Uterus (tissue), 3 donors: ENCODE measurements at regions not wholly inside any gene's neighbourhood (a gene's known extent, or its start where the extent isn't known, plus 50 kb on each side); places are given as distances from the start of the nearest gene placed in this dataset.

ENCODE experiments used
- DNase-seq, 2 donors: peaks; one replicate each; pipeline ENCODE4 v3.0.0-alpha.2; 2019 to 2020
- H3K27ac ChIP-seq, 2 donors: fragments of 200-600 bp; sonication (generic); 1 replicate in 1 of 2; 2 replicates in 1 of 2; pipeline ENCODE4 v1.5.1; 2016 to 2018
- H3K27me3 ChIP-seq, 2 donors: fragments of 200-600 bp; sonication (generic); one replicate each; pipeline ENCODE4 v1.5.1; 2018 to 2019; ENCODE audit warnings: control low read depth in 1 of 2
- H3K36me3 ChIP-seq, 2 donors: fragments of 200-600 bp; sonication (generic); one replicate each; pipeline ENCODE4 v1.5.1; 2019; ENCODE audit warnings: control low read depth in 1 of 2
- H3K4me1 ChIP-seq, 2 donors: fragments of 200-600 bp; sonication (generic); one replicate each; pipeline ENCODE4 v1.5.1; 2018 to 2019; ENCODE audit warnings: control low read depth in 1 of 2
- H3K4me3 ChIP-seq, 2 donors: fragments of 200-600 bp; sonication (generic); 1 replicate in 1 of 2; 2 replicates in 1 of 2; pipeline ENCODE4 v1.5.1; 2018 to 2019; ENCODE audit warnings: mild to moderate bottlenecking in 1 of 2
- H3K9me3 ChIP-seq, 2 donors: fragments of 200-600 bp; sonication (generic); one replicate each; pipeline ENCODE4 v1.5.1; 2019; ENCODE audit warnings: control low read depth in 1 of 2
- CTCF ChIP-seq, 4 experiments: fragments of 200-600 bp in 2 of 4; fragments of 450-650 bp in 2 of 4; sonication (generic) in 2 of 4; IDR thresholded peaks; one replicate each; pipeline ENCODE4 v1.5.1; 2016 to 2019; ENCODE audit warnings: antibody characterized with exemption in 4 of 4, mild to moderate bottlenecking in 2 of 4, moderate library complexity in 1 of 4
- POLR2A ChIP-seq, 2 donors: fragments of 450-650 bp; IDR thresholded peaks; one replicate each; pipeline ENCODE4 v1.6.1; 2016; ENCODE audit warnings: antibody characterized with exemption in 2 of 2, mild to moderate bottlenecking in 1 of 2, moderate library complexity in 1 of 2
- intact Hi-C: fragments of 100-400 bp; cut with DNase I; formaldehyde crosslinking; loops from one replicate; pipeline ENCODE4 v1.15.1; 2023; ENCODE audit warnings: low total_unique reads
- donor health status: DM: yes; HTN: yes; CAD: no.

- no peak for DNase-seq
- intact Hi-C loops, result no loop called here
- Histone ChIP-seq H3K9me3 (no peaks in the 10 kb centered on the region), H3K4me3 (no peak overlapping the region), H3K27ac (no peak overlapping the region), H3K36me3 (no peaks in the 10 kb centered on the region), H3K27me3 (no peaks in the 10 kb centered on the region), H3K4me1 (no peaks in the 10 kb centered on the region)
- TF ChIP-seq POLR2A (IDR thresholded peaks at IDR 0.05), result no peak
Measured at GRCh38 chr2:22634167-22634566, 750.8 kb upstream of the KLHL29 start.

- no peaks in the 10 kb centered on the region for H3K9me3 ChIP-seq
- no peaks in the 10 kb centered on the region for H3K4me1 ChIP-seq
- intact Hi-C loops, result no loop called here
- no peak for TF ChIP-seq POLR2A (IDR thresholded peaks at IDR 0.05)
- TF ChIP-seq CTCF (IDR thresholded peaks at IDR 0.05), result no peak
- no peak overlapping the region for H3K4me3 ChIP-seq
- no peaks in the 10 kb centered on the region for H3K27me3 ChIP-seq
- DNase-seq, result no peak
- no peak overlapping the region for H3K27ac ChIP-seq
- no peaks in the 10 kb centered on the region for H3K36me3 ChIP-seq
Measured at GRCh38 chr2:22656426-22656825, 728.6 kb upstream of the KLHL29 start.

- Histone ChIP-seq H3K36me3 (no peaks in the 10 kb centered on the region), H3K9me3 (no peaks in the 10 kb centered on the region), H3K27ac (no peak overlapping the region), H3K4me3 (no peak overlapping the region), H3K4me1 (no peaks in the 10 kb centered on the region), H3K27me3 (no peaks in the 10 kb centered on the region)
- TF ChIP-seq CTCF (IDR thresholded peaks at IDR 0.05), result no peak
- no peak for TF ChIP-seq POLR2A (IDR thresholded peaks at IDR 0.05)
- DNase-seq, result no peak
- intact Hi-C loops, result no loop called here
Measured at GRCh38 chr2:22673529-22673928, 711.5 kb upstream of the KLHL29 start.

- Histone ChIP-seq H3K27ac (no peak overlapping the region), H3K9me3 (no peaks in the 10 kb centered on the region), H3K4me1 (no peaks in the 10 kb centered on the region), H3K27me3 (no peaks in the 10 kb centered on the region), H3K4me3 (no peak overlapping the region), H3K36me3 (no peaks in the 10 kb centered on the region)
- TF ChIP-seq CTCF (IDR thresholded peaks at IDR 0.05) (no peak), POLR2A (IDR thresholded peaks at IDR 0.05) (no peak)
- DNase-seq, result no peak
- intact Hi-C loops, result no loop called here
Measured at GRCh38 chr2:22683914-22684313, 701.1 kb upstream of the KLHL29 start.

GRCh38 chr2:22690096-22690495 is 694.9 kb upstream of the KLHL29 start:
- intact Hi-C loops, result no loop called here
- H3K27me3 ChIP-seq, result no peaks in the 10 kb centered on the region
- TF ChIP-seq CTCF (IDR thresholded peaks at IDR 0.05) (no peak), POLR2A (IDR thresholded peaks at IDR 0.05) (no peak)

GRCh38 chr2:22691666-22692065 is 693.3 kb upstream of the KLHL29 start:
- H3K4me1 ChIP-seq, result no peaks in the 10 kb centered on the region
- H3K36me3 ChIP-seq, result no peaks in the 10 kb centered on the region
- H3K27ac ChIP-seq, result no peak overlapping the region
- H3K9me3 ChIP-seq, result no peaks in the 10 kb centered on the region
- intact Hi-C loops, result no loop called here
- no peak overlapping the region for H3K4me3 ChIP-seq
- no peaks in the 10 kb centered on the region for H3K27me3 ChIP-seq
- no peak for DNase-seq
- no peak for TF ChIP-seq CTCF (IDR thresholded peaks at IDR 0.05)
- no peak for TF ChIP-seq POLR2A (IDR thresholded peaks at IDR 0.05)

More at GRCh38 chr2:22690096-22690495, 694.9 kb upstream of the KLHL29 start:
- no peak for DNase-seq
- H3K4me1 ChIP-seq, result no peaks in the 10 kb centered on the region
- no peaks in the 10 kb centered on the region for H3K36me3 ChIP-seq
- no peak overlapping the region for H3K4me3 ChIP-seq
- H3K27ac ChIP-seq, result no peak overlapping the region
- no peaks in the 10 kb centered on the region for H3K9me3 ChIP-seq
